ENCODE measurements at regions not wholly inside any gene's neighbourhood (a gene's known extent, or its start where the extent isn't known, plus 50 kb on each side); places are given as distances from the start of the nearest gene placed in this dataset.

DNA sequence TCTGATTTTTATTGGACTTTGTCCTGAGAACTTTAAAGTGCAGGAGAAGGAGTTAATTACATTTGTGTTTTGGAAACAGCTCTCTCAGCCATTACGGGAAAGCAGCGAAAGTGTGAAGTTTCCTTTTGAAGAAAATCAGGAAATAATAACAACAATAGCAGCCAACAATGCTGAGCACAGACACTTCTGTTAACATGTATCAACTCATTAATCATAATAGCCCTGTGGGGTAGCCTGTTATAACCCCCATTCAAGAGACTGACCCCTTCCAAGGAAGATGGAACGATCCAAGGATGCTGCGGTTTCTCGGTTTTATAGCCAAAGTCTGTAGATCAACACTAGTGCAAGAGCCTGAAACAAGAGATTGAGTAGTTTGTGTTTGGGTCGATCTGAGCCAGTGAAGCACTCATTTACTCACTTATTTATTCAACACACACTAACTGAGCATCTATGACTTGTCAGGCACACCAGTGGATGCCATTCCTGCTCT is 195.5 kb downstream of the DRD1 start:
- TF ChIP-seq ZNF565 (CRISPR knock-in tag; conservative IDR thresholded peaks at IDR 0.05; ENCODE audit: low read depth) = no peak
- TF ChIP-seq, protein P1, sequence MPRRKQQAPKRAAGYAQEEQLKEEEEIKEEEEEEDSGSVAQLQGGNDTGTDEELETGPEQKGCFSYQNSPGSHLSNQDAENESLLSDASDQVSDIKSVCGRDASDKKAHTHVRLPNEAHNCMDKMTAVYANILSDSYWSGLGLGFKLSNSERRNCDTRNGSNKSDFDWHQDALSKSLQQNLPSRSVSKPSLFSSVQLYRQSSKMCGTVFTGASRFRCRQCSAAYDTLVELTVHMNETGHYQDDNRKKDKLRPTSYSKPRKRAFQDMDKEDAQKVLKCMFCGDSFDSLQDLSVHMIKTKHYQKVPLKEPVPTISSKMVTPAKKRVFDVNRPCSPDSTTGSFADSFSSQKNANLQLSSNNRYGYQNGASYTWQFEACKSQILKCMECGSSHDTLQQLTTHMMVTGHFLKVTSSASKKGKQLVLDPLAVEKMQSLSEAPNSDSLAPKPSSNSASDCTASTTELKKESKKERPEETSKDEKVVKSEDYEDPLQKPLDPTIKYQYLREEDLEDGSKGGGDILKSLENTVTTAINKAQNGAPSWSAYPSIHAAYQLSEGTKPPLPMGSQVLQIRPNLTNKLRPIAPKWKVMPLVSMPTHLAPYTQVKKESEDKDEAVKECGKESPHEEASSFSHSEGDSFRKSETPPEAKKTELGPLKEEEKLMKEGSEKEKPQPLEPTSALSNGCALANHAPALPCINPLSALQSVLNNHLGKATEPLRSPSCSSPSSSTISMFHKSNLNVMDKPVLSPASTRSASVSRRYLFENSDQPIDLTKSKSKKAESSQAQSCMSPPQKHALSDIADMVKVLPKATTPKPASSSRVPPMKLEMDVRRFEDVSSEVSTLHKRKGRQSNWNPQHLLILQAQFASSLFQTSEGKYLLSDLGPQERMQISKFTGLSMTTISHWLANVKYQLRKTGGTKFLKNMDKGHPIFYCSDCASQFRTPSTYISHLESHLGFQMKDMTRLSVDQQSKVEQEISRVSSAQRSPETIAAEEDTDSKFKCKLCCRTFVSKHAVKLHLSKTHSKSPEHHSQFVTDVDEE (CRISPR knock-in tag; IDR thresholded peaks at IDR 0.05) = no peak
- ATAC-seq = no peak

DNA sequence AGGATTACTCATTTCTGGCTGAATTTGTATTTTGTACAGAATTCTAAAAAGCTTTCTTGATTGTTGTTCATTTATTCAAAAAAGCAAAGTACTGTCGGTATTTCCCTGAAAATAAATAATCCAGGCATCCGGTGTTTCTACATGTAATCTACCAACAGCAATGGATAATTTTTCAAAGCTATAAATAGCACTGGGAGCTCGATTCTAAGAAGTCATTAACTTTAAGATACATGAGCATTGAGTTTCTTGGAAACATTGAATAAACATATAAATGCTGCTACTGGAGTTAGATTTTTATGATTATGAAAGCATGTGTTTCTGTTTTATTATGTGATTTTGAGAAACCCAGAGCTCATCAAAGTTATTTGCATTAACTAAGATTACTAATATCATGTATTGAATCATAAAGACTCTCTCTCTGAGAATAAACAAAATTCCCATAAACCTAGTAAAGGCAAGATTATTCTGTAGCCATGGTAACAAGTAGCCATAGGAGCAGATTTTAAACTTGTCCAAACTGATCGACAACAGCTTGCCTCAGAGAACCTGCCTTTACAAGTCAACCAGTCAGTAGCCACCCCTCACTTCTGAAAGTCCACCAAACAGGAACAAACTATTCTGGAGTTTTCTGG is 197.0 kb downstream of the DRD1 start:
- TF ChIP-seq TCF4 (CRISPR knock-in tag; IDR thresholded peaks at IDR 0.05; ENCODE audit: borderline replicate concordance) (no peak), RARB (CRISPR knock-in tag; IDR thresholded peaks at IDR 0.05) (no peak), TOX (CRISPR knock-in tag; IDR thresholded peaks at IDR 0.05; ENCODE audit: borderline replicate concordance) (no peak), PPARA (CRISPR knock-in tag; IDR thresholded peaks at IDR 0.05; ENCODE audit: borderline replicate concordance) (no peak), ZFP30 (CRISPR knock-in tag; IDR thresholded peaks at IDR 0.05) (no peak), ZNF8 (CRISPR knock-in tag; IDR thresholded peaks at IDR 0.05) (no peak), ZNF565 (CRISPR knock-in tag; conservative IDR thresholded peaks at IDR 0.05; ENCODE audit: low read depth) (no peak), SNAI2 (CRISPR knock-in tag; IDR thresholded peaks at IDR 0.05) (no peak), ZC3H10 (CRISPR knock-in tag; IDR thresholded peaks at IDR 0.05) (no peak), ARNTL (CRISPR knock-in tag; IDR thresholded peaks at IDR 0.05; ENCODE audit: borderline replicate concordance, low read depth) (no peak), ISL1 (CRISPR knock-in tag; IDR thresholded peaks at IDR 0.05) (no peak), GLIS3 (CRISPR knock-in tag; IDR thresholded peaks at IDR 0.05) (no peak), BACH2 (CRISPR knock-in tag; IDR thresholded peaks at IDR 0.05; ENCODE audit: borderline replicate concordance) (no peak), CSDC2 (CRISPR knock-in tag; IDR thresholded peaks at IDR 0.05) (no peak), ZFP3 (CRISPR knock-in tag; IDR thresholded peaks at IDR 0.05) (no peak)
- TF ChIP-seq, protein P1 (CRISPR knock-in tag; IDR thresholded peaks at IDR 0.05) = no peak
- TF ChIP-seq, protein P2, sequence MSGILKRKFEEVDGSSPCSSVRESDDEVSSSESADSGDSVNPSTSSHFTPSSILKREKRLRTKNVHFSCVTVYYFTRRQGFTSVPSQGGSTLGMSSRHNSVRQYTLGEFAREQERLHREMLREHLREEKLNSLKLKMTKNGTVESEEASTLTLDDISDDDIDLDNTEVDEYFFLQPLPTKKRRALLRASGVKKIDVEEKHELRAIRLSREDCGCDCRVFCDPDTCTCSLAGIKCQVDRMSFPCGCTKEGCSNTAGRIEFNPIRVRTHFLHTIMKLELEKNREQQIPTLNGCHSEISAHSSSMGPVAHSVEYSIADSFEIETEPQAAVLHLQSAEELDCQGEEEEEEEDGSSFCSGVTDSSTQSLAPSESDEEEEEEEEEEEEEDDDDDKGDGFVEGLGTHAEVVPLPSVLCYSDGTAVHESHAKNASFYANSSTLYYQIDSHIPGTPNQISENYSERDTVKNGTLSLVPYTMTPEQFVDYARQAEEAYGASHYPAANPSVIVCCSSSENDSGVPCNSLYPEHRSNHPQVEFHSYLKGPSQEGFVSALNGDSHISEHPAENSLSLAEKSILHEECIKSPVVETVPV (CRISPR knock-in tag; IDR thresholded peaks at IDR 0.05) = no peak
- TF ChIP-seq, protein P3, sequence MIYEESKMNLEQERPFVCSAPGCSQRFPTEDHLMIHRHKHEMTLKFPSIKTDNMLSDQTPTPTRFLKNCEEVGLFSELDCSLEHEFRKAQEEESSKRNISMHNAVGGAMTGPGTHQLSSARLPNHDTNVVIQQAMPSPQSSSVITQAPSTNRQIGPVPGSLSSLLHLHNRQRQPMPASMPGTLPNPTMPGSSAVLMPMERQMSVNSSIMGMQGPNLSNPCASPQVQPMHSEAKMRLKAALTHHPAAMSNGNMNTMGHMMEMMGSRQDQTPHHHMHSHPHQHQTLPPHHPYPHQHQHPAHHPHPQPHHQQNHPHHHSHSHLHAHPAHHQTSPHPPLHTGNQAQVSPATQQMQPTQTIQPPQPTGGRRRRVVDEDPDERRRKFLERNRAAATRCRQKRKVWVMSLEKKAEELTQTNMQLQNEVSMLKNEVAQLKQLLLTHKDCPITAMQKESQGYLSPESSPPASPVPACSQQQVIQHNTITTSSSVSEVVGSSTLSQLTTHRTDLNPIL (CRISPR knock-in tag; IDR thresholded peaks at IDR 0.05; ENCODE audit: low read depth) = no peak
- TF ChIP-seq, protein P4, sequence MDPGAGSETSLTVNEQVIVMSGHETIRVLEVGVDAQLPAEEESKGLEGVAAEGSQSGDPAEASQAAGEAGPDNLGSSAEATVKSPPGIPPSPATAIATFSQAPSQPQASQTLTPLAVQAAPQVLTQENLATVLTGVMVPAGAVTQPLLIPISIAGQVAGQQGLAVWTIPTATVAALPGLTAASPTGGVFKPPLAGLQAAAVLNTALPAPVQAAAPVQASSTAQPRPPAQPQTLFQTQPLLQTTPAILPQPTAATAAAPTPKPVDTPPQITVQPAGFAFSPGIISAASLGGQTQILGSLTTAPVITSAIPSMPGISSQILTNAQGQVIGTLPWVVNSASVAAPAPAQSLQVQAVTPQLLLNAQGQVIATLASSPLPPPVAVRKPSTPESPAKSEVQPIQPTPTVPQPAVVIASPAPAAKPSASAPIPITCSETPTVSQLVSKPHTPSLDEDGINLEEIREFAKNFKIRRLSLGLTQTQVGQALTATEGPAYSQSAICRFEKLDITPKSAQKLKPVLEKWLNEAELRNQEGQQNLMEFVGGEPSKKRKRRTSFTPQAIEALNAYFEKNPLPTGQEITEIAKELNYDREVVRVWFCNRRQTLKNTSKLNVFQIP (CRISPR knock-in tag; IDR thresholded peaks at IDR 0.05; ENCODE audit: borderline replicate concordance, low read depth) = no peak
- TF ChIP-seq, protein P5, sequence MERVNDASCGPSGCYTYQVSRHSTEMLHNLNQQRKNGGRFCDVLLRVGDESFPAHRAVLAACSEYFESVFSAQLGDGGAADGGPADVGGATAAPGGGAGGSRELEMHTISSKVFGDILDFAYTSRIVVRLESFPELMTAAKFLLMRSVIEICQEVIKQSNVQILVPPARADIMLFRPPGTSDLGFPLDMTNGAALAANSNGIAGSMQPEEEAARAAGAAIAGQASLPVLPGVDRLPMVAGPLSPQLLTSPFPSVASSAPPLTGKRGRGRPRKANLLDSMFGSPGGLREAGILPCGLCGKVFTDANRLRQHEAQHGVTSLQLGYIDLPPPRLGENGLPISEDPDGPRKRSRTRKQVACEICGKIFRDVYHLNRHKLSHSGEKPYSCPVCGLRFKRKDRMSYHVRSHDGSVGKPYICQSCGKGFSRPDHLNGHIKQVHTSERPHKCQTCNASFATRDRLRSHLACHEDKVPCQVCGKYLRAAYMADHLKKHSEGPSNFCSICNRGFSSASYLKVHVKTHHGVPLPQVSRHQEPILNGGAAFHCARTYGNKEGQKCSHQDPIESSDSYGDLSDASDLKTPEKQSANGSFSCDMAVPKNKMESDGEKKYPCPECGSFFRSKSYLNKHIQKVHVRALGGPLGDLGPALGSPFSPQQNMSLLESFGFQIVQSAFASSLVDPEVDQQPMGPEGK (CRISPR knock-in tag; IDR thresholded peaks at IDR 0.05; ENCODE audit: borderline replicate concordance) = no peak
- ATAC-seq = peak; percentile 15
